Liver (tissue), 8 donors: ENCODE measurements at regions not wholly inside any gene's neighbourhood (a gene's known extent, or its start where the extent isn't known, plus 50 kb on each side); places are given as distances from the start of the nearest gene placed in this dataset.

Experiments used
- DNase-seq: peaks from one replicate; pipeline ENCODE4 v3.0.0-alpha.2; 2017; ENCODE audit warnings: low spot score
- H3K27ac ChIP-seq, 2 donors: one replicate each; pipeline ENCODE4 v1.7.0; 2013; ENCODE audit warnings: inconsistent platforms in 2 of 2, low read length in 2 of 2, control low read depth in 1 of 2, low read depth in 1 of 2, mild to moderate bottlenecking in 1 of 2
- H3K27me3 ChIP-seq, 4 donors: one replicate each; pipeline versions ENCODE4 v1.6.1 to v1.7.0; 2013; ENCODE audit warnings: low read length in 3 of 4, inconsistent platforms in 1 of 4, mild to moderate bottlenecking in 1 of 4, moderate library complexity in 1 of 4; ENCODE audit not compliant: control insufficient read depth in 4 of 4, insufficient read depth in 4 of 4
- H3K36me3 ChIP-seq, 4 donors: one replicate each; pipeline versions ENCODE4 v1.6.1 to v1.7.0; 2013; ENCODE audit warnings: low read length in 3 of 4, mild to moderate bottlenecking in 3 of 4, low read depth in 1 of 4, moderate library complexity in 1 of 4; ENCODE audit not compliant: control insufficient read depth in 4 of 4, insufficient read depth in 3 of 4
- H3K4me1 ChIP-seq, 4 donors: one replicate each; pipeline versions ENCODE4 v1.6.1 to v1.7.0; 2013; ENCODE audit warnings: low read length in 3 of 4, mild to moderate bottlenecking in 3 of 4, moderate library complexity in 1 of 4; ENCODE audit not compliant: control insufficient read depth in 4 of 4, insufficient read depth in 4 of 4
- H3K4me3 ChIP-seq, 3 donors: one replicate each; pipeline versions ENCODE4 v1.6.1 to v1.7.0; 2013; ENCODE audit warnings: low read length in 3 of 3, control low read depth in 1 of 3, low read depth in 1 of 3, mild to moderate bottlenecking in 1 of 3
- H3K9ac ChIP-seq, 2 donors: one replicate each; pipeline ENCODE4 v1.7.0; 2013; ENCODE audit warnings: low read length in 2 of 2, mild to moderate bottlenecking in 2 of 2, moderate library complexity in 2 of 2, control low read depth in 1 of 2, low read depth in 1 of 2
- H3K9me3 ChIP-seq, 4 donors: one replicate each; pipeline versions ENCODE4 v1.6.1 to v1.7.0; 2013; ENCODE audit warnings: low read length in 3 of 4; ENCODE audit not compliant: control insufficient read depth in 4 of 4
- ATF3 ChIP-seq: IDR thresholded peaks from 2 replicates; pipeline ENCODE4 v1.6.1; 2016; ENCODE audit warnings: antibody characterized with exemption
- CTCF ChIP-seq: fragments of 150-350 bp; IDR thresholded peaks from 2 replicates; pipeline ENCODE4 v1.5.1; 2017; ENCODE audit warnings: improper control_type of control experiment, low read depth, low read length; ENCODE audit not compliant: missing input control
- EGR1 ChIP-seq, 2 donors: IDR thresholded peaks; 2 replicates each; pipeline ENCODE4 v1.6.1; 2016 to 2018; ENCODE audit warnings: antibody characterized with exemption in 2 of 2, low read depth in 2 of 2
- FOXA1 ChIP-seq: IDR thresholded peaks from 2 replicates; pipeline ENCODE4 v1.6.1; 2016; ENCODE audit warnings: antibody characterized with exemption
- HNF4A ChIP-seq, 2 donors: conservative IDR thresholded peaks; 2 replicates each; pipeline ENCODE4 v1.6.1; 2016; ENCODE audit warnings: antibody characterized with exemption in 2 of 2, mild to moderate bottlenecking in 2 of 2
- JUND ChIP-seq, 2 donors: IDR thresholded peaks; 2 replicates each; pipeline ENCODE4 v1.6.1; 2016; ENCODE audit warnings: antibody characterized with exemption in 2 of 2
- MAX ChIP-seq: IDR thresholded peaks from 2 replicates; pipeline ENCODE4 v1.6.1; 2016; ENCODE audit warnings: antibody characterized with exemption
- NR2F2 ChIP-seq: IDR thresholded peaks from 2 replicates; pipeline ENCODE4 v1.6.1; 2016; ENCODE audit warnings: antibody characterized with exemption
- RAD21 ChIP-seq, 2 donors: IDR thresholded peaks; 2 replicates each; pipeline ENCODE4 v1.6.1; 2016; ENCODE audit warnings: antibody characterized with exemption in 2 of 2, mild to moderate bottlenecking in 2 of 2
- REST ChIP-seq: IDR thresholded peaks from 2 replicates; pipeline ENCODE4 v1.6.1; 2016; ENCODE audit warnings: antibody characterized with exemption, mild to moderate bottlenecking
- SP1 ChIP-seq: IDR thresholded peaks from 2 replicates; pipeline ENCODE4 v1.6.1; 2018; ENCODE audit warnings: antibody characterized with exemption, mild to moderate bottlenecking
- ZBTB33 ChIP-seq: IDR thresholded peaks from 2 replicates; pipeline ENCODE4 v1.6.1; 2016; ENCODE audit warnings: antibody characterized with exemption
- WGBS: extraction: QIAGEN DNeasy Blood & Tissue Kit; methylation state at CpG from one replicate; pipeline ENCODE4 v1.1.7; 2013; 5-methylcytosine and 5-hydroxymethylcytosine counted together
- donor health status: healthy.
- donor health status: healthy.
- donor health status: healthy.
- donor health status: healthy.
- donor health status: healthy.

- Histone ChIP-seq H3K27ac (no peak overlapping the region), H3K9me3 (no peaks in the 10 kb centered on the region), H3K4me3 (no peak overlapping the region), H3K4me1 (no peaks in the 10 kb centered on the region), H3K36me3 (no peaks in the 10 kb centered on the region), H3K9ac (no peak overlapping the region), H3K27me3 (no peaks in the 10 kb centered on the region)
- no peak for TF ChIP-seq ATF3
- TF ChIP-seq NR2F2 = no peak
- no peak for TF ChIP-seq RAD21 (IDR thresholded peaks at IDR 0.05)
- TF ChIP-seq EGR1 (IDR thresholded peaks at IDR 0.05; ENCODE audit: low read depth in 2 of 2) = no peak
- TF ChIP-seq REST = no peak
- no peak for TF ChIP-seq CTCF
- TF ChIP-seq FOXA1 = no peak
- no peak for TF ChIP-seq SP1
- TF ChIP-seq JUND (IDR thresholded peaks at IDR 0.05) = no peak
- TF ChIP-seq MAX = no peak
- no peak for TF ChIP-seq ZBTB33
- no peak for TF ChIP-seq HNF4A (conservative IDR thresholded peaks at IDR 0.05)
- no peak for DNase-seq
- WGBS = 53% methylated on average over 1 of the region's 1 CpG
Observed at GRCh38 chr9:118321788-118322187, 617.6 kb downstream of the TLR4 start.

GRCh38 chr9:118324706-118325105 is 620.5 kb downstream of the TLR4 start:
- H3K27me3 ChIP-seq = no peaks in the 10 kb centered on the region
- H3K4me3 ChIP-seq = no peak overlapping the region
- DNase-seq = no peak
- 93% methylated on average over 2 of the region's 2 CpGs for WGBS
- no peaks in the 10 kb centered on the region for H3K4me1 ChIP-seq
- no peaks in the 10 kb centered on the region for H3K36me3 ChIP-seq
- no peak overlapping the region for H3K9ac ChIP-seq
- TF ChIP-seq CTCF = no peak
- H3K27ac ChIP-seq = no peak overlapping the region
- H3K9me3 ChIP-seq = no peaks in the 10 kb centered on the region
